Prostate gland (tissue), 2 donors: ENCODE measurements at regions not wholly inside any gene's neighbourhood (a gene's known extent, or its start where the extent isn't known, plus 50 kb on each side); places are given as distances from the start of the nearest gene placed in this dataset.

Source experiments
- DNase-seq: peaks from one replicate; pipeline ENCODE4 v3.0.0-alpha.2; 2019; ENCODE audit warnings: low spot score
- H3K27ac ChIP-seq, 2 donors: fragments of 200-600 bp; sonication (generic); 2 replicates each; pipeline ENCODE4 v1.5.1; 2017 to 2019
- H3K27me3 ChIP-seq: fragments of 200-600 bp; sonication (generic); replicated peaks from 2 replicates; pipeline ENCODE4 v1.5.1; 2019; ENCODE audit not compliant: insufficient read depth
- H3K36me3 ChIP-seq, 2 donors: fragments of 200-600 bp; sonication (generic); 1 replicate in 1 of 2; 2 replicates in 1 of 2; pipeline versions ENCODE4 v1.5.1 to v1.8.1; 2017 to 2019
- H3K4me1 ChIP-seq: fragments of 200-600 bp; sonication (generic); replicated peaks from 2 replicates; pipeline ENCODE4 v1.5.1; 2019
- H3K4me3 ChIP-seq, 2 donors: fragments of 200-600 bp; sonication (generic); 2 replicates each; pipeline ENCODE4 v1.5.1; 2017 to 2019
- H3K9me3 ChIP-seq: fragments of 200-600 bp; sonication (generic); 2 replicates; pipeline ENCODE4 v1.5.1; 2017
- CTCF ChIP-seq, 4 experiments: fragments of 200-600 bp in 2 of 4; fragments of 450-650 bp in 2 of 4; sonication (generic) in 2 of 4; IDR thresholded peaks; 1 replicate in 3 of 4; 2 replicates in 1 of 4; pipeline ENCODE4 v1.5.1; 2016 to 2019; ENCODE audit warnings: antibody characterized with exemption in 4 of 4, mild to moderate bottlenecking in 2 of 4, moderate library complexity in 2 of 4
- POLR2A ChIP-seq: fragments of 450-650 bp; IDR thresholded peaks from one replicate; pipeline ENCODE4 v1.6.1; 2016; ENCODE audit warnings: antibody characterized with exemption, mild to moderate bottlenecking
- POLR2AphosphoS5 ChIP-seq: sonication (generic); formaldehyde crosslinking; IDR thresholded peaks from one replicate; pipeline ENCODE4 v1.6.1; 2017; ENCODE audit warnings: antibody characterized with exemption
- WGBS: methylation state at CpG from one replicate; pipeline ENCODE4 v1.1.5; 2018; 5-methylcytosine and 5-hydroxymethylcytosine counted together
- intact Hi-C: fragments of 100-400 bp; cut with DNase I; formaldehyde crosslinking; loops from one replicate; pipeline ENCODE4 v1.14.2; 2022

GRCh38 chr4:11013094-11013664 is 328.6 kb upstream of the CLNK start:
- Histone ChIP-seq H3K27me3 (no peaks in the 10 kb centered on the region), H3K36me3 (no peaks in the 10 kb centered on the region), H3K27ac (no peak overlapping the region), H3K4me1 (no peaks in the 10 kb centered on the region), H3K9me3 (no peaks in the 10 kb centered on the region), H3K4me3 (no peak overlapping the region)
- 83% methylated on average over 3 of the region's 3 CpGs for WGBS
- DNase-seq = no peak
- TF ChIP-seq POLR2A (no peak), POLR2AphosphoS5 (no peak), CTCF (IDR thresholded peaks at IDR 0.05) (no peak)
- intact Hi-C loops = no loop called here

- 73% methylated on average over 3 of the region's 3 CpGs for WGBS
- H3K36me3 ChIP-seq = no peaks in the 10 kb centered on the region
Observed at GRCh38 chr4:11011249-11011648, 326.7 kb upstream of the CLNK start.

GRCh38 chr4:11010624-11011023 is 326.1 kb upstream of the CLNK start:
- Histone ChIP-seq H3K36me3 (no peaks in the 10 kb centered on the region), H3K4me1 (no peaks in the 10 kb centered on the region), H3K9me3 (no peaks in the 10 kb centered on the region), H3K27me3 (no peaks in the 10 kb centered on the region), H3K4me3 (no peak overlapping the region), H3K27ac (no peak overlapping the region)
- TF ChIP-seq CTCF (IDR thresholded peaks at IDR 0.05) (no peak), POLR2A (no peak)
- DNase-seq = no peak
- intact Hi-C loops = no loop called here
- WGBS = 88% methylated on average over 2 of the region's 2 CpGs

More at GRCh38 chr4:11011249-11011648, 326.7 kb upstream of the CLNK start:
- no peaks in the 10 kb centered on the region for H3K9me3 ChIP-seq
- H3K4me1 ChIP-seq = no peaks in the 10 kb centered on the region
- no peak for DNase-seq
- H3K27me3 ChIP-seq = no peaks in the 10 kb centered on the region
- intact Hi-C loops = no loop called here
- TF ChIP-seq CTCF (IDR thresholded peaks at IDR 0.05) (no peak), POLR2A (no peak), POLR2AphosphoS5 (no peak)
- no peak overlapping the region for H3K4me3 ChIP-seq
- H3K27ac ChIP-seq = no peak overlapping the region

- no peaks in the 10 kb centered on the region for H3K27me3 ChIP-seq
- H3K4me1 ChIP-seq = no peaks in the 10 kb centered on the region
- DNase-seq = no peak
- H3K9me3 ChIP-seq = no peaks in the 10 kb centered on the region
- no peak overlapping the region for H3K27ac ChIP-seq
- H3K36me3 ChIP-seq = no peaks in the 10 kb centered on the region
- intact Hi-C loops = no loop called here
- H3K4me3 ChIP-seq = no peak overlapping the region
- WGBS = 62% methylated on average over 1 of the region's 1 CpG
- no peak for TF ChIP-seq POLR2AphosphoS5
- no peak for TF ChIP-seq POLR2A
- no peak for TF ChIP-seq CTCF (IDR thresholded peaks at IDR 0.05)
Observed at GRCh38 chr4:11009281-11009680, 324.7 kb upstream of the CLNK start.

GRCh38 chr4:11005300-11005699 is 320.7 kb upstream of the CLNK start:
- 89% methylated on average over 4 of the region's 4 CpGs for WGBS
- Histone ChIP-seq H3K27me3 (no peaks in the 10 kb centered on the region), H3K27ac (no peak overlapping the region), H3K36me3 (no peaks in the 10 kb centered on the region), H3K4me3 (no peak overlapping the region), H3K4me1 (no peaks in the 10 kb centered on the region), H3K9me3 (no peaks in the 10 kb centered on the region)
- DNase-seq = no peak
- TF ChIP-seq POLR2AphosphoS5 = no peak
- no peak for TF ChIP-seq POLR2A
- intact Hi-C loops = no loop called here
